ENCODE measurements at regions not wholly inside any gene's neighbourhood (a gene's known extent, or its start where the extent isn't known, plus 50 kb on each side); places are given as distances from the start of the nearest gene placed in this dataset.

DNA sequence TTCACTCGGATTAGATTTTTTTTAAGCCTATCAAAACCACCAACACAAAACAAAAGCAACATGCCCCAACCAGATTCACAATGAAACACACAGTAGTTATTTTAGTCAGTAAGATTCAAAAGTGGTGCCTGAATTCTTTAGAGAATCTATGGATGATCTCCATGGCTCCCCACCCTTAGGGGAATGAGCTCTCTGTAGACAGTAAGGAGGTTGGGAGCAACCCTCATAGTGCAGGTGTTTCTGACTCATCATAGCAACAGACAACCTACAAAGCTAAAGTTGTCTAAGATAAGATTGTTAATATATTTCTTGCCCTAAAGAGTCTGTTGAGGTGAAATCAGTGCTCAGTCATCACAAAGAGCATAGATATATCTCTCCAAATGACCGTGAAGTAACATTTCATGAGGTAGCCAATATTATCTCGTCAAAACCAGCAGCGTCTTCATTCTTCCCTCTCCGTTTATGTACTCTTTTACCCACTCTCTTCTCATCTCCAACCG, 78.3 kb downstream of the ADAMTS1 start:
- TF ChIP-seq, protein P1, sequence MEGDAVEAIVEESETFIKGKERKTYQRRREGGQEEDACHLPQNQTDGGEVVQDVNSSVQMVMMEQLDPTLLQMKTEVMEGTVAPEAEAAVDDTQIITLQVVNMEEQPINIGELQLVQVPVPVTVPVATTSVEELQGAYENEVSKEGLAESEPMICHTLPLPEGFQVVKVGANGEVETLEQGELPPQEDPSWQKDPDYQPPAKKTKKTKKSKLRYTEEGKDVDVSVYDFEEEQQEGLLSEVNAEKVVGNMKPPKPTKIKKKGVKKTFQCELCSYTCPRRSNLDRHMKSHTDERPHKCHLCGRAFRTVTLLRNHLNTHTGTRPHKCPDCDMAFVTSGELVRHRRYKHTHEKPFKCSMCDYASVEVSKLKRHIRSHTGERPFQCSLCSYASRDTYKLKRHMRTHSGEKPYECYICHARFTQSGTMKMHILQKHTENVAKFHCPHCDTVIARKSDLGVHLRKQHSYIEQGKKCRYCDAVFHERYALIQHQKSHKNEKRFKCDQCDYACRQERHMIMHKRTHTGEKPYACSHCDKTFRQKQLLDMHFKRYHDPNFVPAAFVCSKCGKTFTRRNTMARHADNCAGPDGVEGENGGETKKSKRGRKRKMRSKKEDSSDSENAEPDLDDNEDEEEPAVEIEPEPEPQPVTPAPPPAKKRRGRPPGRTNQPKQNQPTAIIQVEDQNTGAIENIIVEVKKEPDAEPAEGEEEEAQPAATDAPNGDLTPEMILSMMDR (IDR thresholded peaks at IDR 0.05), result no peak
- DNase-seq (no peak), ATAC-seq (no peak)
- Histone ChIP-seq H3K36me3 (ENCODE audit: insufficient read depth in 1 of 2, low read depth in 1 of 2) (no peaks in the 10 kb centered on the region), H3K27ac (no peak overlapping the region), H3K4me1 (no peaks in the 10 kb centered on the region), H3K4me3 (no peak overlapping the region), H3K9me3 (no peaks in the 10 kb centered on the region), H3K27me3 (ENCODE audit: insufficient read depth in 3 of 3, low read length in 2 of 3) (no peaks in the 10 kb centered on the region)
- intact Hi-C loops (cut with DNase I), result no loop called here
- WGBS, 3 donors, result 84 to 87% (median 85%) methylated on average over 6 of the region's 6 CpGs

DNA sequence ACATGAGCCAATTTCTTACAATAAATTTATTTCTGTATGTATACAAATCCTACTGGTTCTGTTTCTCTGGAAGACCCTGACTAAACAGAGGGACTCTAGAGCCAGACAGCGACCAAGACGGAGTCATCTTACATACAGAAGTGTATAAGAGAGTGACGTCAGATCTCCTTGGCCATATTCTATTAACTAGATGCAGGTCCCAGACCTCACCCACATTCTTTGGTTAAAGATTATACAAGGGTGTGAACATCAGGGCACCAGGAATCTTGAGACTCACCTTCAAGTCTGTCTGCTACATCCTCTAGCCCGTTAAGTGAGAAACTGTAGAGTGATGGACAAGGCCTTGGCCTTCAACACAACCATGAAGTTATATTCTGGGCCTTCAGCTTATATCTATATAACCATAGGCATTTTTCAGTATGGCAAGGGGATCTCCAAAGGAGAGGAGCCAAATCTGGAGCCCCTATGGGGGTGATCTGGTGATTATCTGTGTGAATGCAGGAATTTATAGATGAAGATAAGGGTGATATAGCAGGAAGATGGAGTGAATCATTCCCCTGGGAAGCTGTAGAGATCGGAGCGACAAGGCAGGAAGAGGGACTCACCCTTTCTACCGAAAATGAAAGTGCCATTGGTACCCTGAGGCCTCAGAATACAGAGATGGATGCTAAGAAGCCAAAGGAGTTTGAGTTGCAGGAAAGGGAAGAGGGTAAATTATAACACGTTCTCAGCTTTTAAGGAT, 83.9 kb downstream of the ADAMTS1 start:
- H3K4me1 ChIP-seq, result no peaks in the 10 kb centered on the region
- intact Hi-C loops (cut with DNase I), result no loop called here
- H3K36me3 ChIP-seq (ENCODE audit: insufficient read depth in 1 of 2, low read depth in 1 of 2), result no peaks in the 10 kb centered on the region
- H3K27me3 ChIP-seq (ENCODE audit: insufficient read depth in 3 of 3, low read length in 2 of 3), result no peaks in the 10 kb centered on the region
- no peak overlapping the region for H3K4me3 ChIP-seq
- DNase-seq (no peak), ATAC-seq (no peak)
- 94 to 96% (median 95%) methylated on average over 8 of the region's 8 CpGs for WGBS, 3 donors
- TF ChIP-seq, protein P1 (IDR thresholded peaks at IDR 0.05), result no peak
- no peak overlapping the region for H3K27ac ChIP-seq
- H3K9me3 ChIP-seq, result no peaks in the 10 kb centered on the region

DNA sequence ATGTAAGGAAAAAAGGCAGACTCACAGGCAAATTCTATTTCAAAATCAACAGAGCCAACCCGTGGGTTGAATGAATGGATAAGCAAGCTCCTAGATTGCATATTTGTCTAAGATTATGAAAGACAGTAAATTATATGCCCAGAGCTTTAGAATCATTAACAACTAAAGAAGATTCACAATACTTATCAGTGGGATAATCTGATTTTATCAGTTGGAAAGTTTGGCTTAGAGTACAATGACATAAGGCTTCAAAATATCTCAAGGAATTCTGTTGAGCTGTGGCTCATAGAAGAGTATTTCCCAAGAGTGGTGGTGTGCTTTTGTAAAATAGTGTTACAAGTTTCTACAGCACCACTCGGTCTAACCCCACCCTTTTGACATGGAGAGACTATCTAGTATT, 85.5 kb downstream of the ADAMTS1 start:
- DNase-seq, result no peak
- no peak overlapping the region for H3K4me3 ChIP-seq
- H3K4me1 ChIP-seq, result no peaks in the 10 kb centered on the region
- WGBS, 3 donors, result 77 to 82% (median 80%) methylated on average over 2 of the region's 2 CpGs
- H3K36me3 ChIP-seq (ENCODE audit: insufficient read depth in 1 of 2, low read depth in 1 of 2), result no peaks in the 10 kb centered on the region
- no peaks in the 10 kb centered on the region for H3K27me3 ChIP-seq (ENCODE audit: insufficient read depth in 3 of 3, low read length in 2 of 3)
- TF ChIP-seq, protein P1 (IDR thresholded peaks at IDR 0.05), result no peak
- no peaks in the 10 kb centered on the region for H3K9me3 ChIP-seq
- intact Hi-C loops (cut with DNase I), result no loop called here
- ATAC-seq, result no peak
- no peak overlapping the region for H3K27ac ChIP-seq

DNA sequence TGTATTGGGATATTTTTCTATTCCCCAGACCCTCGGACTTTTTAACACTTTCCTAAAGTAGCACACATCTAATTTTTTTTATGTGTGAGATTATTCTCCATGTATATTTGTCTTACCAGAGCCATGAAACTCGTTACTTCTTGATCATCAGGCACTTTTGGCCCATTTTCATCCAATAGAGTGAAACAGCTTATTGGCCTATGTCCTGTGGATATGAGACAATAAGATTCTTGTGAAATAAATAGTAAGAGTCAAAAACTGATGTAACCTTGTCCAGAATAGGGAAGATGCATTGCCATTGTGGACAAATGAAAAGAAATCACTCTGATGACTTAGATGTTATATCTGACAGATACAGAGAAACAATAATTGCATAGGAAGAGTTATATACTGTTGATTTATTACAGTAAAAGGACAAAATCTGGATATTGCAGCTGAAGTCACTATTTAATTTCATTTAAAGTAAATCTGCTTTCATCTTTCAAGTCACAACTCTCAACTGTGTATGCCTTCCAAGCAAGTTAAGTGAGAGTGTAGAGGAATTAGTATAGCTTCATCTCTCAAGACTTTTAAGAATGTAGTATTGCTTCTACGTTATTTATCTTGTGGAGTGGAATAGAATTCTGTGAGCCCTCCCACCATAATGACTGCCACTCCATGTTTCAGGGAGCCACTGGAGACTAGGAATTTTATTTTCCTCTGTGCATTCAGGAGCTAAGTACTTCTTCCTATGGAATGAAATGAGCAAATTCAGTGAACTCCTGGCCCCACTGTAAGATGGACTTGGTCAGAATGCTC, 86.9 kb downstream of the ADAMTS1 start:
- H3K4me3 ChIP-seq, result no peak overlapping the region
- H3K4me1 ChIP-seq, result no peaks in the 10 kb centered on the region
- intact Hi-C loops (cut with DNase I), result no loop called here
- no peaks in the 10 kb centered on the region for H3K36me3 ChIP-seq (ENCODE audit: insufficient read depth in 1 of 2, low read depth in 1 of 2)
- DNase-seq, result no peak
- ATAC-seq, result no peak
- TF ChIP-seq, protein P1 (IDR thresholded peaks at IDR 0.05), result no peak
- no peaks in the 10 kb centered on the region for H3K9me3 ChIP-seq
- no peaks in the 10 kb centered on the region for H3K27me3 ChIP-seq (ENCODE audit: insufficient read depth in 3 of 3, low read length in 2 of 3)
- no peak overlapping the region for H3K27ac ChIP-seq
- WGBS, 3 donors, result 88 to 92% (median 90%) methylated on average over 3 of the region's 3 CpGs

All from psoas muscle (tissue), 7 donors.